ENCODE measurements at regions not wholly inside any gene's neighbourhood (a gene's known extent, or its start where the extent isn't known, plus 50 kb on each side); places are given as distances from the start of the nearest gene placed in this dataset.

- ATAC-seq = no peak
- Histone ChIP-seq H3K9me3 (ENCODE audit: control insufficient read depth, insufficient read depth, low read depth, low read length) (no peaks in the 10 kb centered on the region), H3K27ac (ENCODE audit: low read length) (no peak overlapping the region), H3K36me3 (ENCODE audit: control insufficient read depth, insufficient read depth, low read length) (no peaks in the 10 kb centered on the region), H3K4me1 (ENCODE audit: control insufficient read depth, insufficient read depth, low read length) (no peaks in the 10 kb centered on the region), H3K27me3 (ENCODE audit: control insufficient read depth, insufficient read depth, low read length) (no peaks in the 10 kb centered on the region), H3K4me3 (ENCODE audit: low read depth in 2 of 2, low read length in 2 of 2) (no peak overlapping the region)
- TF ChIP-seq CTCF (IDR thresholded peaks at IDR 0.05) (no peak), SIN3A (IDR thresholded peaks at IDR 0.05; ENCODE audit: borderline replicate concordance, insufficient read depth, low read depth, low read length) (no peak), TCF7L2 (IDR thresholded peaks at IDR 0.05; ENCODE audit: low read depth, low read length) (no peak), REST (IDR thresholded peaks at IDR 0.05; ENCODE audit: insufficient read depth in 1 of 2, low read depth in 2 of 2, low read length in 1 of 2) (no peak), POLR2AphosphoS5 (IDR thresholded peaks at IDR 0.05; ENCODE audit: low read depth, low read length) (no peak)
- POLR2A ChIA-PET = no interaction called here
- in situ Hi-C loops (cut with HindIII; ENCODE audit: low pct_unique_long_range_greater_than_20kb, low sequenced_read_pairs) (no loop called here), intact Hi-C loops (cut with micrococcal nuclease; ENCODE audit: unreplicated experiment) (no loop called here)
- DNase-seq (ENCODE audit: low read depth, low spot score) = no peak
- BruUV-seq (replicated peaks) = no TSS peak
- CTCF ChIA-PET = no interaction called here
Measured at GRCh38 chr16:63287401-63287800, 1251.2 kb upstream of the CDH8 start.

- TF ChIP-seq REST (IDR thresholded peaks at IDR 0.05; ENCODE audit: insufficient read depth in 1 of 2, low read depth in 2 of 2, low read length in 1 of 2) (no peak), SIN3A (IDR thresholded peaks at IDR 0.05; ENCODE audit: borderline replicate concordance, insufficient read depth, low read depth, low read length) (no peak), TCF7L2 (IDR thresholded peaks at IDR 0.05; ENCODE audit: low read depth, low read length) (no peak), CTCF (IDR thresholded peaks at IDR 0.05) (no peak), POLR2AphosphoS5 (IDR thresholded peaks at IDR 0.05; ENCODE audit: low read depth, low read length) (no peak)
- Histone ChIP-seq H3K4me1 (ENCODE audit: control insufficient read depth, insufficient read depth, low read length) (no peaks in the 10 kb centered on the region), H3K4me3 (ENCODE audit: low read depth in 2 of 2, low read length in 2 of 2) (no peak overlapping the region), H3K9me3 (ENCODE audit: control insufficient read depth, insufficient read depth, low read depth, low read length) (no peaks in the 10 kb centered on the region), H3K27me3 (ENCODE audit: control insufficient read depth, insufficient read depth, low read length) (no peaks in the 10 kb centered on the region), H3K36me3 (ENCODE audit: control insufficient read depth, insufficient read depth, low read length) (no peaks in the 10 kb centered on the region), H3K27ac (ENCODE audit: low read length) (no peak overlapping the region)
- DNase-seq (ENCODE audit: low read depth, low spot score) (no peak), ATAC-seq (no peak)
- intact Hi-C loops (cut with micrococcal nuclease; ENCODE audit: unreplicated experiment) (no loop called here), in situ Hi-C loops (cut with HindIII; ENCODE audit: low pct_unique_long_range_greater_than_20kb, low sequenced_read_pairs) (no loop called here)
- ChIA-PET POLR2A (no interaction called here), CTCF (no interaction called here)
- no TSS peak for BruUV-seq (replicated peaks)
Measured at GRCh38 chr16:63283721-63284120, 1247.5 kb upstream of the CDH8 start.
